SK-N-MC (cell line): ENCODE measurements at regions not wholly inside any gene's neighbourhood (a gene's known extent, or its start where the extent isn't known, plus 50 kb on each side); places are given as distances from the start of the nearest gene placed in this dataset.

ENCODE experiments used
- EZH2 ChIP-seq: fragments of 200-600 bp; sonication (generic); IDR thresholded peaks from one replicate; pipeline ENCODE4 v1.6.1; 2017; ENCODE audit warnings: antibody characterized with exemption
- FOXP2 ChIP-seq: optimal IDR thresholded peaks from 2 replicates; pipeline ENCODE3; 2011; ENCODE audit warnings: mild to moderate bottlenecking, moderate library complexity; ENCODE audit not compliant: insufficient read depth; ENCODE audit errors: extremely low read length, control extremely low read depth
- POLR2AphosphoS5 ChIP-seq: IDR thresholded peaks from 2 replicates; pipeline ENCODE4 v1.6.1; 2012; ENCODE audit warnings: mild to moderate bottlenecking, low read depth, low read length, borderline replicate concordance

- TF ChIP-seq EZH2, result no peak
- TF ChIP-seq POLR2AphosphoS5, result no peak
- TF ChIP-seq FOXP2, result no peak
These were observed 120.5 kb upstream of the KLF14 start for GRCh38 chr7:130854481-130854880.
